Activated CD4-positive, alpha-beta T cell treated with anti-CD3 and anti-CD28 coated beads, Interleukin-2, Interleukin-4, amounts not matched to agents 100 ng/mL and 50 ng/mL, durations not matched to agents 16 hours and 8 hours (primary cell): ENCODE measurements at regions not wholly inside any gene's neighbourhood (a gene's known extent, or its start where the extent isn't known, plus 50 kb on each side); places are given as distances from the start of the nearest gene placed in this dataset.

ENCODE experiments used
- DNase-seq: peaks from one replicate; pipeline ENCODE4 v3.0.0-alpha.2; 2020; ENCODE audit warnings: low spot score

DNA sequence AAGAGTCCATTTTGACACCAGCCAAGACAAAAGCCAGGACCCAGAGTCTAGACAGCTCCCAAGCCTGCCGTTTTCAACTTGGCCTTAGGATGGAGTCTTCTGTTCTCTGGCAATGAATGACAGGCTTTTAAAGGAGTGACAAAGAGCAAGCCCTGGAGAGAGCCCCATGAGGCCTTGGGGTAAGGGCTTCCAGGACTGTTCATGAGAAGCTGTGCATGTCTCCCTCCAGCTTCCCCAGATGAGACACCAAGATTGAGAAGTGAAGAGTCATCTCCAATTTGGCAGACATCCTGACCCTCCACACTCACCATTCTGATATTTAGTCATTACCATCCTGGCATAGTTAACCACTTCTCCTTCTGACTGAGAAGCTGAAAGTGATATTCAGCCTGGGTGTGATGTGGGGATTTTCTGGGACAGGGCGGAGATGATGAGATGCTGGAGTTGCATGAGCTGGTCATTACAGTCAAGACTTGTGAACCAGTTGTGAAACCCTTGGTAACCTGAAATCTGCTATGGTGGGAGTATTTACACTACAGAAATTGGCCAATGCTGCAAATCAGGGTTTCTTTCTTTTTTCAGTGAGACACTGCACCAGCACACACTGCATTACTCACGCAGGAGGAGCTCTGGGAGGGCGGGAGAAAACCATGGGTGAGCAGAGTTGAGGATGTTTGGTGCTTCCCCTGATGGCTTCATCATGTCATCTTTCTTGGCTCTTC lies 77.8 kb downstream of the VCPKMT start:
- peak; percentile 98 for DNase-seq

DNA sequence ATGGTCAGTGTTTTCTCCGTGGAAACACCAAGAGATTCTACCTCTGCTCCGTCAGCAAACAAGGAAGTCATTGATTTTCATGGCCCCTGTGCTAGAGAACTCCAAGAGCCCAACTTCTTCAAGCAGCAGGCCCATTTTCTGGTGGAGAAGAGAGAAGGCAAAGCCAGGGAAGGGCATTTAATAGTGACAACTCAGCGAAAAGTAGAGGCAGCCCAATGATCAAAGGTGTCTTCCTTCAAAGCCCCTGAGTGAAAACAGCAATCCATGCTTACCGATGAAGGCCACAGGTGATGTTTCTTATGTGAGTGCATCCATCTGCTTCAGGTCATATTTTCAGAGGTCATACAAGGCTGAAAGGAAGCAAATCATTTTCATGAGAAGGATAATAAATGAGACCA lies 77.3 kb downstream of the VCPKMT start:
- peak; percentile 23 for DNase-seq

DNA sequence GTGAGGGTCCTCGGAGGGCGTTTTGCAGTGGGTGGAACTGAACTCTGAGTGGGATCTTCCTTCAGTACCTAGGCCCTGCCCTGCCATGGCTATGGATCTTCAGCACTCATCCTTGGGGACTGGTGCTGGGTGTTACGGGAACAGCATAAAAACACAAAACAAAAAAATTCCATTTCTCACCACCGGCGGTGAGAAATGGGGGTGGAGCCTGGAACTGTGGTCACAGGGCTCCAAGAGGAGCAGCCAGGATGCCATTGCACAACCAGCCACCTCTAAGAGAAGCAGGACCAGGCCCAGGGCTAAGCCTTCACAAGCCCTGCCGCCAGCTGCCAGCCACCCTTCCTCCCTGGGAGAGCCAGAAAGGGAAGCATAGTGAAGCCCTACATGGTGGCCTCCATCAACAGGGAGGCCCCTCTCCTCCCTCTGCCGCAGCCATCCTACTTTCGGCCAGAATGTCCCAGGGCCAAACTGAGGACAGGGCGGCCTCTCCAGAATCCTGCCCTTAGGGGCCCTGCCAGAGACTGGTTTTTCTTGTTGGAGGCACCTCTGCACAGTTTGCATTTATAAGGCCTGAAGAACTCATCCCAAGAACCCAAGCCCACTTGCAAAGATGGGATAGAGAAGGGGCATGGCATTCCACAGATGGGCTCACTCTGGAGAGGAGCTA lies 76.5 kb downstream of the VCPKMT start:
- DNase-seq, result peak; percentile 44

DNA sequence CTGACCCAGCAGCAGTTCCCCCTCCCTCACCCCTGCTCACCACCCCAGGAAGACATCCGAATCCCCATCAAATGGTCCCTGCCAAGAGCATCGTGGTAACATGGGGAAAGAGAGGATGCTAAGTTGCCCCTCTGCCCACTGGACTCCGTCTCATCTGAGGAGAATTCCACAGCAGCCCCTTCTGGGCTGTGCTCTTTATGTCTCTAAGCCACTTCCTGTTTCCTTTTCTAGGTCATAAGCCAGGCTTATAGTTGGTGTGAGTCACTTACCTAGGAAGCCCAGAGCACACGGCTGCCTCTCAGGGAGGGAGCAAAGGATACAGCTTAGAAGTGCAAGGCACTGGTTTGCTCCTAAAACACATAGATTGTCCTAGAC lies 76.0 kb downstream of the VCPKMT start:
- peak; percentile 81 for DNase-seq

DNA sequence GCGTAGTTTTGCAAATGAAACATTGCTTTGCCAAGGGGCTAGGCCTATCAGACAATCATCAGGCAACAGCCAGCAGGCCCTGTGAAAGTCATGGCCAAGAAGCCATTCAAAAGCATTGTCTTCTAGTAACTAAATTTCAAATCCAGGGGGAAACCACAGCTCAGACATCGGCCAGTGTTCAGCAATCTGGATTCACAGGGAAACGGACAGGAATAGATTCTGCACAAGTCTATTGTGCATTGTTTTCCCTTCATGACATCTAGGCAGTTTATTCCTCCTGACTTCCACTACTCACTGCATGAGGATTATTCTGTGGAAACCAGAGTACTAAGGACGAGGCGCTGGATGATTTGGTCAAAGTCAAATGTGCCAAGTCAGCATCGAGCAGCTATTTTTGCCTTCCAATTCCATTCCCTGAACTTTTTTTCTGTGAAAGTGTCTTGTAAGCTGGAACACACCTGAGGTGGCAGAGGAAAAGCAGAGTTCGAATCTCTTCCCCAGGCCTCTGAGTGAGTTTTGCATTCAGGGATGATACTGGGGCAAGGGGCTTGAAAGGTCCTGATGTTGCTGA lies 75.4 kb downstream of the VCPKMT start:
- DNase-seq, result no peak

DNA sequence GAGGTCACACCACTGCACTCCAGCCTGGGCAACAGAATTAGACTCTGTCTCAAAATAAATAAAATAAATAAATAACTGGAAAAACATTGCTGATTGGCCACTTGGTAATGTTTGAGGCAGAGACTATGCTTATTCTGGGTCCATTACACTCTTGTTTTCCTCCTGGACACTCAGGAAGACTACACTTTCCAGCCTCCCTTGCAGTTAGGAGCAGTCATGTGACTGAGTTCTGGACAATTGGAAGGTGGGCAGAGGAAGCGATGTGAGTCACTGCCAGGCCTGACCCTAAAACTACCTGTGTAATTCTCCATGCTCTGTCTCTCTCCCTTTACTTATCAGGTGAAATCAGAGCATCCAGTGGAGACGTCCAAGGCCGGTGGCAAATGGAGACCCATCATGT lies 74.4 kb downstream of the VCPKMT start:
- no peak for DNase-seq

DNA sequence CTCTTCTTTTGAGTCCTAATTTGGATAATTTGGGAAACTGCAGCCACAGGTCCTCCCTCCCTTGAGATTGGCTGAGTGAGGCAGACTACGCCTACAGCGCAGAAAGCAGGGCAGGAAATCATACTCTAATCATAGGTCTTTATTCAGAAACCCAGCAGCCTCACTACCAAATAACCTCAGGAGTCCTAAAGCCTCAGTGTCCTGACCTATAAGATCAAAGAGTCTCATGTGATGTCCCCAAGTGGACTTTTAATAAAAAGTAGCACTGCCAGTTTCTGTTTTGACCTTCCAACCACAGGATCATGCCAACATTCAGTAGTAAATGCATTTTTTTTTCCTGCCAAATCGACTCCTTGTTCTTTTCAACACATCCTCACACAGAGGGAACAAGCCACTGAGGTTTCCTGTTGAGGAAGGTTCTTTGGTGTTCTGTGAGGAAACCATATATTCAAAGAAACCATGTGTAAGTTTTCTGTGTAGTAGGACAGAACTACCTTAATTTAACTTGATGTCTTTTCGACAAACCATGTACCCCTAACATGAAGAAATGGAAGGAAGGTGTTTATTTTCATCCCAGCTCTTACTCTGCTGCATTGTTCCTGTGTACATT lies 72.2 kb downstream of the VCPKMT start:
- peak; percentile 52 for DNase-seq

DNA sequence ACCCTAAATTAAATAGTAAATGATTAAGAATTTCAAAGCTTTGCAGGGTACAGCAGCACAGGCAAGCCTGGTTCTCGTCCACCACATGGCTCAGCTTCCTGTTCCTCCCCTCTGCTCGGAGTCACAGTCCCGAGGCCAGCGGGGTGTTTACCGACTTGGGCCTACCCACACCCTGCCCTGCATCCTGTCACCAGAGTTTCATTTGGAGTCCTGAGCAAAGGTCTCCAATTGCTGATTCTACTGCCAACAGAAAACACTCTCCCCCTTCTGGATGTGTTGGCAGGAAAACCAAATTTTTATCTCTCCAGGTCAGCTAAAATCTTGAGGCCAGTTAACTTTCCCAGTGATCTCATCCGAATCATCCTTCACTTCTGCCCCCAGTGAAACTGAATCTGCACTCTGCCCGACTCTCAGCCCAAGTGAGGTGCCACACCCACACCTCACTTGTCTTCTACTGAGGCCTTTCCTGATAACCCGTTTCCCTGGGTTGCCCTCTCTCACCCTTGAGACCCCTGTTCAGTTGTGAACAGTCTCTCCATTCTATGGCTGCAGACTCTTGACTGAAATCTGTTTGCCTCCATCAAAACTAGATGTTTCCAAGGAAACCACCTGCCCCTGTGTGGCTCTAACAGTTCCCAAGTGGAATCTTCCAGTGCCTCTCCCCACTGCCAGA lies 71.2 kb downstream of the VCPKMT start:
- DNase-seq, result peak; percentile 88

DNA sequence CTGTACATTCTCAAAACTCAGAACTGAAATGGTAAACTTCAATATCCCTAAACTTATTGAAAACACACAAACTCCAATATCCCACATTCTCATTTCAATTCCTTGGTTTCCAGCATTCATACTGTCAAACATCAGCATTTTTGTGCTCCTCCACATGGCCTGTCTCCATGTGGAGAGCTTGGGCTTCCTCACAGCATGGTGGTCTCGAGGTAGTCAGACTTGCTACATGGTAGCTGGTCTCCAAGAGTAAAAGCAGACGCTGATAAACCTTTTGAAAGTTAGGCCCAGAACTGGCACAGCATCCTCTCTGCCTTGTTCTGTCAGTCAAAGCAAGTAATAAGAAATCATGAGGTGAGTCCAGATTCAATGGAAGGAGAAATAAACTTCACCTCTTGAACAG lies 70.5 kb downstream of the VCPKMT start:
- DNase-seq, result no peak

DNA sequence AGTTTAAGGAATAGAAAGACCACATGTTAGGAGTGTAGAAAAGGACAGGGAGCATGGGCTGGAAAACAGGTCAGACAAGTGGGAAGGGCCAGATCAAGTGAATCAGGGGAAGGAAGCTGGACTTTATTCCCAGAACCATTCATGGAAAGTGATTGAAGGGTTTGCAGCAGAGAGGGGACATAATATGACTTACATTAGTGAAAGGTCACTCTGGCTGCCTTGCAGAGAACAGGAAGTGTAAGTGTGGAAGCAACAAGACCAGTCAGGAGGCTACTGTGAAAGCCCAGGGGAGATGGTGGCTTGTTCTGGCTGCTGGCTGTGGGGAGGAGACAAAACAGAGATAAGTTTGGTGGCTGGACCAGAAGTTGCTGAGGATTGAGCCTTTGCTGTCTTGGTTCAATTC lies 69.1 kb downstream of the VCPKMT start:
- no peak for DNase-seq

DNA sequence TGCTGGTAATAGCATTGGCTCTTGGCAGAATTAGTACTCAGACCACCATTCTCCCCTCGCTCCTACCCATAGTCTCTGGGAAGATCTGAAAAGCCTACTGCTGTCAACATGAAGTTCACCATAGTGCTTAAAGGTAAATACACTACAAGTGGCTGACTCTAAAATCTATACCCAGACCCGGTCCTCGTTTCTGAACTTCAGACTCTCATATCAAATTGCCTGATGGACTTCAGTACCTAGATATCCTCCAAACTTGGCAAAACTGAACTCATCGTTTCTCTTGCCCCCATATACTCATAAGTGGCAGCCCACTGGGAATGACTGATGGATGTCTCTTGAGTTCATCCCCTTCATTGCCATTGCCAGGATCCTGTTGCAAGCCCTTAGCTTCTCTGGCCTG lies 67.3 kb downstream of the VCPKMT start:
- DNase-seq, result no peak

DNA sequence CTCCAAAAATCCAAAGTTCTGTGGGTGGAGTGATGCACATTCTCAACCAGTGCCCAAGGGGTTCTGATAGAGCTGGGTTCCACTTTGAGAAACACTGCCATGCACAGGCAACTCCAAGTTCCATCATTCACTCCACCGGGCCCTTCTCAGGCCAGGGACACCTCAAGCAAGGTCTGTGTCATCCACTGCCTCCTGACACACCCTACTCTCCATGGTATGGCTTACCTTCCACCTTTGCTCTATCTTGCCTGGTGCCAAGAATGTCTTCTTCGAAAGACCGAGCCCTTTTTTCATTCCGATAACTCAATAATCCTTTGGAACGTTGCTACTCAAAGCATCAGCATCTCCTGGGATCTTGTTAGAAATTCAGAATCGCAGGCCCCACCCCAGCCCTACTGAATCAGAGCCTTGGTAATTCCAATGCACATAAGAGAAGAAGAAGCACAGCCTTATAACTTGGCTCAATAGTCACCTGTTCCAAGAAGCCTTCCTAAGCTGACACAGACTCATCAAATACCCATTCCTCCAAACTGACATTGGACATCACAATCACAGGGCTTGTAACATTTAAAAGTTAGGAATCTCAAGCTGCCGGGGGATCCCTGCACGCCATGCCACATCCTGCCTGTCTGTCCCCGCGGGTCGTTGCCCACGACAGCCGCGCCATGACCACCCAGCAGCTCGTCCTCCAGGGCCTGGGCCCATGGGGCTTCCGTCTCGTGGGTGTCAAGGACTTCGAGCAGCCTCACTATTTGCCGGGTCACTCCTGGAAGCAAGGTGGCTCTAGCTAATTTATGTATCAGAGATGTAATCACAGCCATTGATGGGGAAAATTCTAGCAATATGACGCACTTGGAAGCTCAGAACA lies 66.4 kb downstream of the VCPKMT start:
- DNase-seq, result no peak

DNA sequence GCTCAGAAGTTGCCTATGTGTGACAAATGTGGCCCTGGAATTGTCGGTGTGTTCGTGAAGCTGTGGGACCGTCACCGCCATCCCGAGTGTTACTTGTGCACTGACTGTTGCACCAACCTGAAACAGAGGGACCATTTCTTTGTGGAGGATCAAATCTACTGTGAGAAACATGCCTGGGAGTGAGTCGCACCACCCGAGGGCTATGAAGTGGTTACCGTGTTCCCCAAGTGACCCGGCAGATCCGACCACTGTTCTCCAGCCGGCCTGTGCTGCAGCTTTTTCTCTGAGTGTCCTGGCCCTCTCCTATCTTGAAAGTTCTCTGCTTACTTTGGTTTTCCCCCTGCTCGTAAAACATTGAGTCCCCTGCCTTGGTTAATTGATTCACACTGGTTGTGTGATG lies 65.3 kb downstream of the VCPKMT start:
- DNase-seq, result no peak

DNA sequence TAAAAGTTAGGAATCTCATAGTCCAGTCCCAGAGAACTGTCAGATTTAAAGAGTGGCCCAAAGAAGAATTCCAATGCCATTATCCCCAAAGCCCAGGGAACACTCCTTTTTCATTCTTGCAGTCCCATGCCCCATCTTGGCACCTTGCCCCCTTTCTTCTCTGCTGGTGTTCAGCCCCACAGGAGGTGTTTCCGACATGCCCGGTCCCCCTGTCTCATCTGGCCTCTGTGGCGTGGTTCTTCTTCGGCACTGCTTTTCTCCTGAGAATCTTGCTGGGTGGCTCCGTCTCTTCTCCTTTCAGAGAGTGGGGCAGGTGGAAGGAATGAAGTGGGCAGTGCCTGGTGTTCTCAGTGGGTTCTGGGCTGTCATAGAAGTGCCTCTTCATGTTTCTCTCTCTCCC lies 64.7 kb downstream of the VCPKMT start:
- DNase-seq, result no peak

DNA sequence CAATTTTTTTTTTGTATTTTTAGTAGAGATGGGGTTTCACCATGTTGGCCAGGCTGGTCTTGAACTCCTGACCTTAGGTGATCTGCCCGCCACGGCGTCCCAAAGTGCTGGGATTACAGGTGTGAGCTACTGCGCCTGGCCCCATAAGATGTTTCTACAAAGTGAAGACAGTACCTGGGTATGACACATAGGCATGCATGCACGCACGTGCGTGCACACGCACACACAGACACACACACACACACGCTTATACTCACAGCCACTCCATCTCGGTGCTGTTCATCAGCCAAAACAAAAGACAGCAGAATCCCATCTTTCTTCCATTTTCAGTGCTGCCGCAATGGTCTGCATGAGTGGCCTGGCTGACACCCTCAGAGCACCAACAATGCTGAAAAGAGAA lies 63.9 kb downstream of the VCPKMT start:
- DNase-seq, result no peak

DNA sequence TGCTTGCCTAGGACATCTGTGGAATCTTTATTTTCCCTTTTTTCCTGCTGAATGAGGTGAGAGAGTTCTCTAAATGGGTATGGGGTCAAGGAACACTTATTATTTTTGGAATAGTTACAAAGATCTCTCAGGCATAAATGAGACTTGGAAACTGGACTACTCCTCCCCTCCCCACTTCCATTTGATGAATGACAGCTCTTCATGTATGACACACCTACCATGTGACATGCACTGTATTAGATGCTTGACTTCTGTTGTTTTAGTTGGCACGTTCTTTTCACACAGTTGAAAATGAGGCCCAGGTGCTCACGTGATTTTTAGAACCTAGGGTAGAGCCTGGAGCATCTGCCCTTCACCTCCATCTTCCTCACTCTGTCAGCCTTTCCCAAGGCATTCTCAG lies 62.4 kb downstream of the VCPKMT start:
- DNase-seq, result no peak

DNA sequence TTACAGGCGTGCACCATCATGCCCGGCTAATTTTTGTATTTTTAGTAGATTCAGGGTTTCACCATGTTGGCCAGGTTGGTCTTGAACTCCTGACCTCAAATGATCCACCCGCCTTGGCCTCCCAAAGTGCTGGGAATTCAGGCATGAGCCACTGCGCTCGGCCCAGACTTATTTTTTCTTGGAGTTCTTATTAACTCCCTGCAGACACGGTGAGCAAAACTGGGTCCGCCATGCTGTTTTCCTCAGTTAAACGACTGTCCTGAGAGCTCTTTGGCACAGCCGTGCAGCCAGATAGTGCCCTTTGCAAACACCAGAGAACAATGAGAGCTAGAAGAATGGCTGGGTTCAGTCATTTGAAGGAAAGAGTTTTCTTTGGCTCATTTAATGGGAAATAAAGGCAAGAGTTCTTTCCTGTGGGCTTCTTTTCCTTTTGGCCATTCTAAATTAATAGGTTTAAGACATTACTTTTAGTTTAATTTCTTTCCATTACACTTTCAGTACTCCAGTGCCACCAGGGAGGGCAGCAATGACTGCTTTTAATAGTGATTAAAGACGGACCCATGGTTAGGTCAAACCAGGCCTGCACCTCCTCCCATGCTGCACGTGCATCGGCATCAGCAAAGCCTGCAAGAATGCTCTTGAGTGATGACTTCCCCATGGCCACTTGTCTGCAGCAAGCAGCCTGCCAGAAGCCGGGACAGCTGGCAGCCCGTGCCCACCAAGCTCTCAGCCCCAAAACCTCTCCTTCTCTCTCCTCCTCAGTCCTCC lies 60.7 kb downstream of the VCPKMT start:
- DNase-seq, result no peak

DNA sequence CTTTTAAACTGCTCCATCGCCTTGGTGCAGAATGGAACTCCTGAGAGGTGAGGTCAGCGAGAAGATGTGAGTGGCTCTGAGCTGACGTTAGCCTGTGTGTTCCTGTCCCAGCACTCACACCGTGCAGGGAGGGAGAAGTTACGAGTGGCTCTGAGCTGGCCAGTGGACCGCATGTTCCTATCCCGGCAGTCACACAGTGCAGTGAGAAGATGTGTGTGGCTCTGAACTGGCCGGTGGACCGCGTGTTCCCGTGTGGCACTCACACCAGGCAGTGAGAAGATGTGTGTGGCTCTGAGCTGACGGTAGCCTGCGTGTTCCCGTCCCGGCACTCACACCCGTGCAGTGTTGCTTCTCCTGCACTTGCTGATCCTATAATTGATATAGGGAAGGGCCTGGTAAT lies 59.9 kb downstream of the VCPKMT start:
- no peak for DNase-seq

DNA sequence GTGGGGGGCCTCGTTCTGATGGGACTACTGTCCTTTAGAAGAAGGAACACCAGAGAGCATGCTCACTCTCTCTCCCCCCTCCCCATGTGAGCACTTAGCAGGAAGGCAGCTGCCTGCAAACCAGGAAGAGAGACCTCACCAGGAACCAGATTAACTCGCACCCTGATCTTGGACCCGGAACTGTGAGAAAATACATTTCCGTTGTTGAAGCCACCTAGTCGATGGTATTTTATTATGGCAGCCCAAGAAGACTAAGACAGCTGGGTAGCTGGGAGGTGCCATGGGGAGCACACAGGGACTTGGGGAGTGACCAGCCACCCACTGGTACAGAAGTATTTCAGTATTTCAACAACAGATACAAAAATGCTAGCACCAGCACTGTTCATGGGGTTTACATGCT lies 59.0 kb downstream of the VCPKMT start:
- DNase-seq, result no peak

DNA sequence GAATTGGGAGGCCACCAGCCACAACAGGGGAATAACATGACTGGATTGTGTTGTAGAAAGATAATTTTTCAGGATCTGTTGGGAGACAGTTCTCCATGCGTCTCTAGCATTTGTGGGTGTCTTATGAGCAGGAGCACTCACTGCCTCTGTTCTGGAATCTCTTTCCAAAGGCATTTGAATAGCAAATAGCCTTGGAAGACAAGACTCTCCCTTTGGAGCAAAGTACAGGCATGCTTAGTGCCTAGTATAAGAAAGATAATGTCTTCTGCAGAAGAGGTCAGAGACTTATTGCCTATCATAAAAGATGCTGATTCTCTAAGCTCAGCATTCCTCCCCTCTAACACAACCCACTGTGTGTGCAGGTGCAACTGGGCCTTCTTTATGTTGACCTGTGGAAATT lies 58.3 kb downstream of the VCPKMT start:
- DNase-seq, result no peak
